DND-41 (cell line): ENCODE measurements at regions not wholly inside any gene's neighbourhood (a gene's known extent, or its start where the extent isn't known, plus 50 kb on each side); places are given as distances from the start of the nearest gene placed in this dataset.

Experiments used
- CTCF ChIP-seq: IDR thresholded peaks from 2 replicates; pipeline ENCODE4 v1.5.1; 2012; ENCODE audit warnings: borderline replicate concordance, low read length, moderate library complexity, mild to moderate bottlenecking; ENCODE audit not compliant: poor library complexity, severe bottlenecking; ENCODE audit errors: extremely low read depth
- EZH2 ChIP-seq: IDR thresholded peaks from 3 replicates; pipeline ENCODE4 v1.6.1; 2012; ENCODE audit warnings: borderline replicate concordance, low read depth, mild to moderate bottlenecking, moderate library complexity, low read length, inconsistent platforms; ENCODE audit not compliant: severe bottlenecking

- TF ChIP-seq CTCF (no peak), EZH2 (no peak)
Measured at GRCh38 chr20:22680031-22680740, 95.8 kb upstream of the FOXA2 start.
